ENCODE measurements at regions not wholly inside any gene's neighbourhood (a gene's known extent, or its start where the extent isn't known, plus 50 kb on each side); places are given as distances from the start of the nearest gene placed in this dataset.

GRCh38 chr11:27255447-27255828 lies 107.6 kb downstream of the CCDC34 start:
- Mint-ChIP-seq H3K4me1 (ENCODE audit: low read depth) (no peaks in the 10 kb centered on the region), H3K36me3 (ENCODE audit: low read depth) (no peaks in the 10 kb centered on the region), H3K27ac (no peak overlapping the region), H3K9me3 (peaks cover 2% of the 10 kb centered on the region), H3K4me3 (no peak overlapping the region), H3K27me3 (ENCODE audit: low read depth) (peaks cover 25% of the 10 kb centered on the region)
- DNase-seq: no peak
- CTCF ChIA-PET: no interaction called here
- intact Hi-C loops (cut with micrococcal nuclease): loop anchor here (5.0 kb wide), 1 partner anchor 152 kb away; no protein-coding TSS in a partner anchor

GRCh38 chr11:27254744-27255446 lies 108.1 kb downstream of the CCDC34 start:
- H3K4me1 Mint-ChIP-seq (ENCODE audit: low read depth): no peaks in the 10 kb centered on the region

GRCh38 chr11:27253224-27253623 lies 109.8 kb downstream of the CCDC34 start:
- CTCF ChIA-PET: no interaction called here
- DNase-seq: no peak
- H3K4me3 Mint-ChIP-seq: no peak overlapping the region
- H3K27me3 Mint-ChIP-seq (ENCODE audit: low read depth): peaks cover 23% of the 10 kb centered on the region
- no peaks in the 10 kb centered on the region for H3K36me3 Mint-ChIP-seq (ENCODE audit: low read depth)
- peaks cover 2% of the 10 kb centered on the region for H3K9me3 Mint-ChIP-seq
- no peaks in the 10 kb centered on the region for H3K4me1 Mint-ChIP-seq (ENCODE audit: low read depth)
- intact Hi-C loops (cut with micrococcal nuclease): no loop called here
- no peak overlapping the region for H3K27ac Mint-ChIP-seq

More at GRCh38 chr11:27254744-27255446, 108.1 kb downstream of the CCDC34 start:
- Mint-ChIP-seq H3K36me3 (ENCODE audit: low read depth) (no peaks in the 10 kb centered on the region), H3K4me3 (no peak overlapping the region), H3K9me3 (peaks cover 2% of the 10 kb centered on the region), H3K27me3 (ENCODE audit: low read depth) (peaks cover 25% of the 10 kb centered on the region), H3K27ac (no peak overlapping the region)
- no peak for DNase-seq
- intact Hi-C loops (cut with micrococcal nuclease): loop anchor here (5.0 kb wide), 1 partner anchor 152 kb away; no protein-coding TSS in a partner anchor
- CTCF ChIA-PET: interaction anchor here (0.7 kb wide), 1 partner anchor 70 kb away, joined by 4 read pairs; no protein-coding TSS in a partner anchor

GRCh38 chr11:27250867-27251665 lies 111.9 kb downstream of the CCDC34 start:
- H3K27me3 Mint-ChIP-seq (ENCODE audit: low read depth): peaks cover 15% of the 10 kb centered on the region
- H3K27ac Mint-ChIP-seq: no peak overlapping the region
- CTCF ChIA-PET: interaction anchor here (0.6 kb wide), 1 partner anchor 108 kb away, joined by 3 read pairs; no protein-coding TSS in a partner anchor
- H3K36me3 Mint-ChIP-seq (ENCODE audit: low read depth): no peaks in the 10 kb centered on the region
- intact Hi-C loops (cut with micrococcal nuclease): no loop called here
- H3K4me3 Mint-ChIP-seq: no peak overlapping the region
- DNase-seq: no peak
- H3K9me3 Mint-ChIP-seq: peaks cover 2% of the 10 kb centered on the region
- H3K4me1 Mint-ChIP-seq (ENCODE audit: low read depth): no peaks in the 10 kb centered on the region

GRCh38 chr11:27248576-27249509 lies 114.2 kb downstream of the CCDC34 start:
- Mint-ChIP-seq H3K27me3 (ENCODE audit: low read depth) (peaks cover 9% of the 10 kb centered on the region), H3K4me1 (ENCODE audit: low read depth) (no peaks in the 10 kb centered on the region), H3K9me3 (no peaks in the 10 kb centered on the region), H3K4me3 (no peak overlapping the region), H3K27ac (no peak overlapping the region), H3K36me3 (ENCODE audit: low read depth) (no peaks in the 10 kb centered on the region)
- no peak for DNase-seq
- intact Hi-C loops (cut with micrococcal nuclease): no loop called here
- CTCF ChIA-PET: no interaction called here

- Mint-ChIP-seq H3K36me3 (ENCODE audit: low read depth) (no peaks in the 10 kb centered on the region), H3K4me1 (ENCODE audit: low read depth) (no peaks in the 10 kb centered on the region), H3K9me3 (no peaks in the 10 kb centered on the region), H3K27ac (no peak overlapping the region), H3K4me3 (no peak overlapping the region), H3K27me3 (ENCODE audit: low read depth) (peaks cover 7% of the 10 kb centered on the region)
- CTCF ChIA-PET: interaction anchor here (1.1 kb wide), 1 partner anchor 250 kb away, joined by 3 read pairs; no protein-coding TSS in a partner anchor
- no peak for DNase-seq
- intact Hi-C loops (cut with micrococcal nuclease): no loop called here
Observed at GRCh38 chr11:27247660-27248059, 115.4 kb downstream of the CCDC34 start.

- no peak overlapping the region for H3K27ac Mint-ChIP-seq
- peaks cover 6% of the 10 kb centered on the region for H3K27me3 Mint-ChIP-seq (ENCODE audit: low read depth)
- H3K4me1 Mint-ChIP-seq (ENCODE audit: low read depth): no peaks in the 10 kb centered on the region
- no peak for DNase-seq
- H3K36me3 Mint-ChIP-seq (ENCODE audit: low read depth): no peaks in the 10 kb centered on the region
- H3K9me3 Mint-ChIP-seq: no peaks in the 10 kb centered on the region
- no peak overlapping the region for H3K4me3 Mint-ChIP-seq
- CTCF ChIA-PET: interaction anchor here (1.1 kb wide), 1 partner anchor 251 kb away, joined by 3 read pairs; no protein-coding TSS in a partner anchor
- intact Hi-C loops (cut with micrococcal nuclease): no loop called here
Observed at GRCh38 chr11:27246925-27247324, 116.1 kb downstream of the CCDC34 start.

- Mint-ChIP-seq H3K9me3 (no peaks in the 10 kb centered on the region), H3K27ac (no peak overlapping the region), H3K4me1 (ENCODE audit: low read depth) (no peaks in the 10 kb centered on the region), H3K36me3 (ENCODE audit: low read depth) (no peaks in the 10 kb centered on the region), H3K4me3 (no peak overlapping the region), H3K27me3 (ENCODE audit: low read depth) (peaks cover 6% of the 10 kb centered on the region)
- CTCF ChIA-PET: no interaction called here
- no peak for DNase-seq
- intact Hi-C loops (cut with micrococcal nuclease): no loop called here
Observed at GRCh38 chr11:27244900-27245299, 118.1 kb downstream of the CCDC34 start.

- CTCF ChIA-PET: interaction anchor here (0.6 kb wide), 1 partner anchor 142 kb away, joined by 4 read pairs; no protein-coding TSS in a partner anchor
- intact Hi-C loops (cut with micrococcal nuclease): no loop called here
- no peaks in the 10 kb centered on the region for H3K9me3 Mint-ChIP-seq
- H3K36me3 Mint-ChIP-seq (ENCODE audit: low read depth): no peaks in the 10 kb centered on the region
- DNase-seq: no peak
- H3K4me1 Mint-ChIP-seq (ENCODE audit: low read depth): no peaks in the 10 kb centered on the region
- H3K27ac Mint-ChIP-seq: no peak overlapping the region
- H3K27me3 Mint-ChIP-seq (ENCODE audit: low read depth): peaks cover 3% of the 10 kb centered on the region
- no peak overlapping the region for H3K4me3 Mint-ChIP-seq
Observed at GRCh38 chr11:27242591-27242990, 120.4 kb downstream of the CCDC34 start.

- no peak overlapping the region for H3K4me3 Mint-ChIP-seq
- peaks cover 3% of the 10 kb centered on the region for H3K27me3 Mint-ChIP-seq (ENCODE audit: low read depth)
- no peak for DNase-seq
- H3K36me3 Mint-ChIP-seq (ENCODE audit: low read depth): no peaks in the 10 kb centered on the region
- no peak overlapping the region for H3K27ac Mint-ChIP-seq
- no peaks in the 10 kb centered on the region for H3K9me3 Mint-ChIP-seq
- no peaks in the 10 kb centered on the region for H3K4me1 Mint-ChIP-seq (ENCODE audit: low read depth)
- CTCF ChIA-PET: interaction anchor here (0.7 kb wide), 1 partner anchor 37 kb away, joined by 3 read pairs; no protein-coding TSS in a partner anchor
- intact Hi-C loops (cut with micrococcal nuclease): no loop called here
Observed at GRCh38 chr11:27241311-27242122, 121.5 kb downstream of the CCDC34 start.

GRCh38 chr11:27239305-27239942 lies 123.6 kb downstream of the CCDC34 start:
- H3K27ac Mint-ChIP-seq: no peak overlapping the region
- H3K9me3 Mint-ChIP-seq: no peaks in the 10 kb centered on the region
- DNase-seq: no peak
- CTCF ChIA-PET: no interaction called here
- no peaks in the 10 kb centered on the region for H3K4me1 Mint-ChIP-seq (ENCODE audit: low read depth)
- peaks cover 3% of the 10 kb centered on the region for H3K27me3 Mint-ChIP-seq (ENCODE audit: low read depth)
- no peaks in the 10 kb centered on the region for H3K36me3 Mint-ChIP-seq (ENCODE audit: low read depth)
- H3K4me3 Mint-ChIP-seq: no peak overlapping the region
- intact Hi-C loops (cut with micrococcal nuclease): no loop called here
